ENCODE measurements at regions not wholly inside any gene's neighbourhood (a gene's known extent, or its start where the extent isn't known, plus 50 kb on each side); places are given as distances from the start of the nearest gene placed in this dataset.
"Not testable (repeated sequence)": the region's sequence is repeated elsewhere in the genome, so short reads cannot be mapped to it uniquely, and the experiment has no call there.

DNA sequence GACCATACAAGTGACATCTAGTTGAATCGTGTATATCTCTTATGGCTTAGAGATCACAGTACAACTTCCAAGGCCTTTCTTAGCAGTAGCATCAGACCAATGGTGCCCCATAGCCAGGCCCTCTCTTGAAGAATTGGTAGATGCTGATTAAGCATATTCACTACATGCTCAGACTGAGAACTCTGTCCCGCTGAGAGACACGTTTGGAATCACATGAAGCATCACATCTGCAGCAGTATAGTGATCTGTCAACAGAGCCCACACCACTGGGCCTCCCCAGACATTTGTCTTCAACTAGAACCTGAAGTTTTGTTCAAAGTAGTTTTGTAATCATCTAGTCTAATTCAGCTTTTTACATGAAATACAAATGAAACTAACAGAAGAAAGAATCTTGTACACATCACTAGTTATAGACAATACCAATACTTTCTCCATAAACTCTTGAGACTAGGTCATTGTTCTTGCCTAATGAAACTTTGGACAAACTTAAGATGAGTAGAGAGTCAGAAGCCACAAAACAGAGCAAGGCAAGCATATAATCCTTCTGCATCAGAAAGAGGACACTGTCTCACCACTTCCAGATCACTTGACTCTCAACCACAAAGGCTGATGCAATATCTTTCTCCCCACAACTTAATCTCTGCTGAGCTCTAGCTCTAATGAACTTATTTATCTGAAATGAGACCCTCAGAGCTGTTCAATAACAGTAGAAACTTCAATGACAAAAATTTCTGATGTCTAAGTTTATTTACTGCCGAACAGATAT, 182.7 kb downstream of the TBX18 start:
- DNase-seq (ENCODE audit: low read depth in 4 of 4, low spot score in 2 of 4): no peak

- no peak for DNase-seq (ENCODE audit: low read depth in 4 of 4, low spot score in 2 of 4)
Observed at GRCh38 chr6:84579404-84579803, 185.0 kb downstream of the TBX18 start.

DNA sequence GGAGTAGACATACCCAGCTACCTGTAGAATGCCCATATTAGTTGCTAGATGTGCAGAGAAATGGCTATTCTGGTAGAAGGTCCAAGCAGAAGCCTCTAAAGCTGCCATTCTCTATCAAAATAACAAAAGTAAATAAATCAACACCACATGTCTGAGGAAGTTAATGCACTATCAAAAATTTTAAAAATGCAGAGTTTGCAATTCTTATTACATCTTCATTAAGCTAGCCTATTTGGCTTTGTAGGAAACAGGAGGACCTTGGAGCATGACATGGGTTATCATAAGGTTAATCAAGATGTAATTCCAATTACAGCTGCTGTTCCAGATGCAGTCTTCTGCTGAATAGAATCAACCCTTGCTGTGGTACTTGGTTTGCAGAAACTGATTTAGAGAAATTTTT, 188.4 kb downstream of the TBX18 start:
- no peak for DNase-seq (ENCODE audit: low read depth in 4 of 4, low spot score in 2 of 4)

- no peak for DNase-seq (ENCODE audit: low read depth in 4 of 4, low spot score in 2 of 4)
Observed at GRCh38 chr6:84575264-84575663, 189.1 kb downstream of the TBX18 start.

GRCh38 chr6:84569882-84570281, 194.5 kb downstream of the TBX18 start:
- no peak for DNase-seq (ENCODE audit: low read depth in 4 of 4, low spot score in 2 of 4)

GRCh38 chr6:84568971-84569370, 195.4 kb downstream of the TBX18 start:
- no peak for DNase-seq (ENCODE audit: low read depth in 4 of 4, low spot score in 2 of 4)

- DNase-seq (ENCODE audit: low read depth in 4 of 4, low spot score in 2 of 4): not testable (repeated sequence)
Observed at GRCh38 chr6:84565718-84566117, 198.7 kb downstream of the TBX18 start.

DNA sequence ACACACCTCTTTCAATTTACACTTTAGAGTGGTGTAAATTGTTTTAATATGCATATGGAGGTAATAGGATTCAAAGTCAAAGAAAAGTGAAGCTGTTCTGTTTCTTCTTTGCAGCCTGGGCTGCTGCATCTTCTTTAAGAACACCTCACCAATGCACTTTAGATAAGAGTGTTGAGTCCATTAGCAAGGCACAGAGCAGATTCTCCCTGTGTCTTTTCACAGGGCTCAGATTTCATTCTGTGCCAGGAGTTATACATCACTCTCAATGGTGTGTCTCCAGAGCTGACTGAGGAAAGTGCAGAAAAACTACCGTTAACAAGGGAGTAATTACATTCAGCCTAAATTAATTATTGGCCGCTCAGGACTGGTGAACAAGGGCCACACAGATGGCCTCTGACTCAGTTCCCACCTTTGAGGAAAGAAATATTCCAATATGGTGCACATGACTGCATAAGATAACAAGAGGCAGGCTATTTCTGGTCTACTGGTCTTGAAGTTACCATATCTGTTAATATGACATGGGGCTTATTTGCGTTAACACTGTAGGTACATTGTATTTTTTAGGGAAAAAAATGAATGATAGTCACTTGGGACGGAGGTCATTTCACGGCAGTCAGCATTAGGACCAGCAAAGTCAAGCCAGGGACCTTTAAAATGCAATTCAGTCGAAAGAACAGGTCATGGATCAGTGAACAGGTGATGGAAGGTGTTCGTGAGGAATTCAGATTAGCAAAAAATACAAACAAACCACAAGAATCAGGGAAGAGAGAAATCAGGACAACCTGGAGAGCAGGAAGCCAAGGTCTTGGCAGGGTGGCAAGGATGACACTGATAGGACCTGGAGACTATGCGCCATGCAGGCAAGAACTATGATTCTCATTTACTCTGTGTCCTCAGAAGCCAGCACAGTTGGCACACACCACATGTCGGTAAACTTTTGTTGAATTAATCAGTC, 203.7 kb downstream of the TBX18 start:
- DNase-seq (ENCODE audit: low read depth in 4 of 4, low spot score in 2 of 4): no peak

DNA sequence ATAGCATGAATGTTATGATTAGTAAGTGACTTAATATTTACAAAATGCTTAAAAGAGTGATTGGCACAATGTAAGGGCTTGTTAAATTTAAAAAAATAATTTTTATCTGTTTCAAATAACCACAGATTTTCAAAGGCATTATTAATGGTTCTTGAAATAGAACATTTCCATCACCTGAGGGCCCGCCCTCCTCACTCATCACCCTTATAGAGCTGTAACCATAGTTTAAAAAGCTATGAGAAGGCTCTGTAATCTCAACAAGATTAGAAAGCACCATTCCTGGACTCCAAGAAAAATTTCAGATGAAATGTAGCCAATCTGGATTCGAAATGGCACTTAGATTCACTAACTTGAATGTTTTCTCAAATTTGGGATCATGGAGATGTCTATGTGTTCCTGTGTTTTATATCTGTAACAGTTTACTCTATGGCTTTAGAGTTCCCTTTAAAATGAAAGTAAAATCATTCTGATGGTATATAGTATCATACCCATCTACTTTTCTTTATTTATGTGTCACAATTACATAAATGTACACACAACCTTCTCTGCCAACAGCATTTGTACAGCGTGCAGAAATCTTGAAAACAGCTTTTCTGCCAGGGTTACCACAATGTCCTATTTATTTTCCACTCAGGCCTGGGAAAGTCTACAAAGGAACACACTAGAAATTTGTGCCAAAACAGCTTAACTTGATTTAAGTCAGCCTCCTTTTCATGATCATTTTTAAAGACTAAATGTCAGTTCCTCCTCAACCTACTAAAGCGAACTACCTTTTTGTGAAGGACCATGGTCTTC, 207.7 kb downstream of the TBX18 start:
- DNase-seq (ENCODE audit: low read depth in 4 of 4, low spot score in 2 of 4): no peak

- DNase-seq (ENCODE audit: low read depth in 4 of 4, low spot score in 2 of 4): no peak
Observed at GRCh38 chr6:84554706-84555105, 209.7 kb downstream of the TBX18 start.

- DNase-seq (ENCODE audit: low read depth in 4 of 4, low spot score in 2 of 4): no peak
Observed at GRCh38 chr6:84554074-84554473, 210.3 kb downstream of the TBX18 start.

GRCh38 chr6:84553527-84553926, 210.9 kb downstream of the TBX18 start:
- no peak for DNase-seq (ENCODE audit: low read depth in 4 of 4, low spot score in 2 of 4)

- DNase-seq (ENCODE audit: low read depth in 4 of 4, low spot score in 2 of 4): no peak
Observed at GRCh38 chr6:84551797-84552196, 212.6 kb downstream of the TBX18 start.

- no peak for DNase-seq (ENCODE audit: low read depth in 4 of 4, low spot score in 2 of 4)
Observed at GRCh38 chr6:84549917-84550316, 214.5 kb downstream of the TBX18 start.

DNA sequence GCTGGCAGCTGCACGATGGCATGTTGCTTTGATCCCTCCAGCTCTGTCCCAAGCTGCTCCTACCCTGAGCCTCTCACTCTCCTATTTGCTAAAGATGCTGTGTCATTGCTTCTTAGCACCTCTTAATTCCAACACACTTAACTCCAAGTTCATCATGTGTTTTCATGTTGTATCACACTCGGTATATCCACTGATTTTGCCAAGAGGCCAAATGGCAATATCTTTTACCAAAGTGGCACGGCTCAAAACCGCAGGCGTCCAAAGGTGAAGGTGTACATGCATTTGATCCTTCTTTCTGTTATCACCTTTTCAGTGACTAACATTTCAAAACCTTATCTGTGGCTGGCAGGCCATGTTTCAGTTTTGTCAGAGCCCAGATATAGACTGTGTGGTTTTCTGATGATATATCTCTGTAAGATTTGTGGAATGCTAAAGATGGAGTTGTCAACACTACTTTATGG, 217.0 kb downstream of the TBX18 start:
- no peak for DNase-seq (ENCODE audit: low read depth in 4 of 4, low spot score in 2 of 4)

DNA sequence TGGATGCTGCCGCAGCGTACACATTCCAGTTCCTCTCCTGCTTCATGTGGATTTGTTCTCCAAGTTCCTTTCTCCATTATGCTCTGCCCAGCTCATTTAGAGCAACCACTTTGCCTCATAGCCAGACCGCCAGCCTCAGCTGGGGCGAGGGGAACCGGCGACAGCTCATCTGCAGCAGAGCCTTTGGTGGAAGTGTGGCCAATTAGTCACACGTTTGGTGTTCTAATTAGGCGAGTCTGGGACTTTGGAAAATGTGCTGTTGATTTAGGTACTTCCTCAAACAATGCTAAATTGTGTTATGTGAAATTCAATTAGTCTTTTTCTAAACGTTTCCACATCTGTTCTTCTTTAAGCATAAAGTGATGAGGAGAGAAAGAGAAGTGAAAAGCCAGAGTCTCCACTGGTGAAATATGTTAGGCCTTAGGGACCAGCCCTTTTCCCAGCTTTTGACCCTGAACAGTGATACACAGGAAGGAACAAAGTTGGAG, 217.9 kb downstream of the TBX18 start:
- no peak for DNase-seq (ENCODE audit: low read depth in 4 of 4, low spot score in 2 of 4)

GRCh38 chr6:84539122-84539856, 225.1 kb downstream of the TBX18 start:
- no peak for DNase-seq (ENCODE audit: low read depth in 4 of 4, low spot score in 2 of 4)

DNA sequence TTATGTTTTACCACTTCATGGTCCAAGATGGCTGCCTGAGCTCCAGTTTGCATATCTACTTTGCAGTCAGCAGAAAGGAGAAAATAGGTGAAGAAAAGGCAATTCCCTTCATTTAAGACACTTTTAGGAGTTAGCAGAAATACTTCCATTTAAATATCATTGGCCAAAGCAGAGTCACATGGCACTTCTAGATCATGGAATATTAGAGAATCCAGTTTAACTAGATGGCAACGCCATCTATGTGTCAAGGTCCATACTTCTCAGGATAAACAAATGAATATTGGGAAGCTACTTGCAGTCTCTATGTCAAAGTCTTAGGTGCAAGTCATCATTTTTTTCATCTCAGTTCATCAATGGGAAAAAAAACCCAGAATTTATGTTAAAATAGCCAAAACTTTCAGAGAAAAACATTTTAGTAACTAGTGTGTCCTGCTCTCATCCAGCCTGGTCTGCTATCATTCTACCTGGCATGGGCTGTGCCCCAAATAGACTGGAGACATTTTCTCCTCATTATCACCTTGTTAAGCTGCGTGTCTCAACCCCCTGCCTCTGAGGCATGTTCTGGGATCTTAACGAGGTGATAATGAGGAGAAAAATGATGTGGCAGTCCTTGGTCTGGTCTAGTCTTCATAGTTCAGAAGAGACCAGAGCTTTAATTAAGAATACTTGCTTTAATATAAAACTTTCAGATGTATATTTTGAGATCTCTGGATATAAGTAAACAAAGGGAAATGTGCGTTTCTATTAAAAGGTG, 227.3 kb downstream of the TBX18 start:
- DNase-seq (ENCODE audit: low read depth in 4 of 4, low spot score in 2 of 4): no peak

- no peak for DNase-seq (ENCODE audit: low read depth in 4 of 4, low spot score in 2 of 4)
Observed at GRCh38 chr6:84528201-84528600, 236.2 kb downstream of the TBX18 start.
